ENCODE measurements at regions not wholly inside any gene's neighbourhood (a gene's known extent, or its start where the extent isn't known, plus 50 kb on each side); places are given as distances from the start of the nearest gene placed in this dataset.

DNA sequence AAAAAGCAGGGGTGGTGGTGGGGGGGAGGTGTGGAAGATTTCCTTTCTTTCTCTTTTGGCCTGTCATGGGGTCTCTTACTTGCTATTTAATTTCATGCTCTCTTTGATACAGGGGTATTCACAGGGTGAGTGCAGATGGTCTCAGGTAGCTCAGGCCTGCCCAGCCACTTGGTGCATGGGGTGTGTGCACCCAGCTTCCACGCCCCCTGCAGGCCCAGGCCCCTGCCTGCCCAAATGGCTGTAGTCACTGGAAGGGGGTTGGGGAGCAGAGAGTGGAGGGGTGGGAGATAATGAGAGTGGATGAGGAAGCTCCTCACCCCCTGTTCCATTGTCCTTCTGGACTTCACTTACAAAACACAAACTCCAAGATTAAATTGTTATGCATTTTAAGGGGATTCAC lies 133.6 kb upstream of the SGK1 start:
- H3K36me3 ChIP-seq: no peaks in the 10 kb centered on the region
- H3K9me3 ChIP-seq: no peaks in the 10 kb centered on the region
- no peak overlapping the region for H3K27ac ChIP-seq
- peaks cover 4 to 42% (median 35%) of the 10 kb centered on the region in 3 donors for H3K4me1 ChIP-seq
- intact Hi-C loops (cut with DNase I): no loop called here
- ATAC-seq: no peak
- no peak for FAIRE-seq
- WGBS, 2 donors: 83 to 94% methylated on average over 1 of the region's 1 CpG
- no peak for DNase-seq
- TF ChIP-seq, protein P1, sequence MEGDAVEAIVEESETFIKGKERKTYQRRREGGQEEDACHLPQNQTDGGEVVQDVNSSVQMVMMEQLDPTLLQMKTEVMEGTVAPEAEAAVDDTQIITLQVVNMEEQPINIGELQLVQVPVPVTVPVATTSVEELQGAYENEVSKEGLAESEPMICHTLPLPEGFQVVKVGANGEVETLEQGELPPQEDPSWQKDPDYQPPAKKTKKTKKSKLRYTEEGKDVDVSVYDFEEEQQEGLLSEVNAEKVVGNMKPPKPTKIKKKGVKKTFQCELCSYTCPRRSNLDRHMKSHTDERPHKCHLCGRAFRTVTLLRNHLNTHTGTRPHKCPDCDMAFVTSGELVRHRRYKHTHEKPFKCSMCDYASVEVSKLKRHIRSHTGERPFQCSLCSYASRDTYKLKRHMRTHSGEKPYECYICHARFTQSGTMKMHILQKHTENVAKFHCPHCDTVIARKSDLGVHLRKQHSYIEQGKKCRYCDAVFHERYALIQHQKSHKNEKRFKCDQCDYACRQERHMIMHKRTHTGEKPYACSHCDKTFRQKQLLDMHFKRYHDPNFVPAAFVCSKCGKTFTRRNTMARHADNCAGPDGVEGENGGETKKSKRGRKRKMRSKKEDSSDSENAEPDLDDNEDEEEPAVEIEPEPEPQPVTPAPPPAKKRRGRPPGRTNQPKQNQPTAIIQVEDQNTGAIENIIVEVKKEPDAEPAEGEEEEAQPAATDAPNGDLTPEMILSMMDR (IDR thresholded peaks at IDR 0.05): no peak
- H3K4me3 ChIP-seq: no peak overlapping the region
- H3K27me3 ChIP-seq: no peaks in the 10 kb centered on the region

DNA sequence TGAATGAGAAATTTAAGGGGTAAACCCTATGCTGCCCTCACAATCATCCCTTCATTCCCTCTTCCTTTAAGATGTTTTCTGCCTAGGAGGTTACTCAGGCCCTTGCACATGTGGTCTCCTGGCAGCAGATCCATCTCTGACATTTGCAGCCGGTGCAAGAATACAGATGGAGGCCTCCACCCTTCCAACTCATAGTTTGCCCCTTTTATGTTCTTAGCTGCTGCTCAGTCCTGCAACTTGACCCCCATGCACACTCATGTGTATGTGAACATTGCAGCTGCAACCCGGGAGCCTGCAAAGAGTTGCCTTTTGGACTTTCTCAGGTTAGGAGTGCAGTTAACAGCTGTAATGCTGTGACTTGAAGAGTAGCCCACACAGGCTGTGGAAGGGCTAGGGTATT lies 131.9 kb upstream of the SGK1 start:
- FAIRE-seq: no peak
- Histone ChIP-seq H3K4me3 (no peak overlapping the region), H3K9me3 (no peaks in the 10 kb centered on the region), H3K27me3 (no peaks in the 10 kb centered on the region), H3K36me3 (no peaks in the 10 kb centered on the region), H3K27ac (peak overlapping the region in 2 of 4 donors; percentile 27 to 50), H3K4me1 (peaks cover 6 to 55% (median 38%) of the 10 kb centered on the region in 3 donors)
- peak in 2 of 6 donors; percentile 33 to 34 for DNase-seq
- ATAC-seq: peak in 3 of 4 donors; percentile 14 to 32 (median 26)
- TF ChIP-seq, protein P1 (IDR thresholded peaks at IDR 0.05): no peak
- WGBS, 2 donors: 37 to 40% methylated on average over 2 of the region's 2 CpGs
- intact Hi-C loops (cut with DNase I): no loop called here

DNA sequence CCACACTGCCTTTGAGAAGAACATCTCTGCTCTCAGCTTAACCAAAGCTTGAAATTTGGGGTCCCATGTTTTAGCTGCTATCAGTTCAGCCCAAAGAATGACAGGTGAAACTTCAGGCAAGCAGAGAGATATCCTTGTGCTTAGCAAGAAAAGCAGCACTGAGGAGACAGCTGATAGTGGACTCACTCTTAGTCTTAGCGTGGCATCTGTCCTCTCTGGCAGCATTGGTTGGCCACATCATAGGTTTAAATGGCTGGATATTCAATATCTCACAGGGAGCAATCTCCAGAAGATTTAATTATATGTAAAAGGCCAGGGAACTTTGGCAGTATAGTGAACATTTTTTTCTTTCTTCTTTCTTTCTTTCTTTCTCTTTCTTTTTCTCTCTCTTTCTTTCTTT lies 131.1 kb upstream of the SGK1 start:
- TF ChIP-seq, protein P1 (IDR thresholded peaks at IDR 0.05): no peak
- Histone ChIP-seq H3K27me3 (no peaks in the 10 kb centered on the region), H3K27ac (peak overlapping the region in 2 of 4 donors; percentile 69 to 72), H3K4me3 (no peak overlapping the region), H3K36me3 (no peaks in the 10 kb centered on the region), H3K4me1 (peaks cover 6 to 48% (median 38%) of the 10 kb centered on the region in 3 donors), H3K9me3 (no peaks in the 10 kb centered on the region)
- 66 to 71% methylated on average over 1 of the region's 1 CpG for WGBS, 2 donors
- no peak for FAIRE-seq
- intact Hi-C loops (cut with DNase I): no loop called here
- ATAC-seq: no peak
- DNase-seq: no peak

GRCh38 chr6:134447883-134448387 lies 130.0 kb upstream of the SGK1 start:
- H3K9me3 ChIP-seq: no peaks in the 10 kb centered on the region
- peaks cover 6 to 41% (median 28%) of the 10 kb centered on the region in 3 donors for H3K4me1 ChIP-seq
- no peaks in the 10 kb centered on the region for H3K27me3 ChIP-seq
- intact Hi-C loops (cut with DNase I): no loop called here
- peak overlapping the region in 2 of 4 donors; percentile 69 to 72 for H3K27ac ChIP-seq
- no peaks in the 10 kb centered on the region for H3K36me3 ChIP-seq
- TF ChIP-seq, protein P1 (IDR thresholded peaks at IDR 0.05): no peak
- 41 to 50% methylated on average over 3 of the region's 3 CpGs for WGBS, 2 donors
- DNase-seq (no peak), FAIRE-seq (no peak), ATAC-seq (peak in 3 of 4 donors; percentile 24 to 43 (median 33))
- no peak overlapping the region for H3K4me3 ChIP-seq

- peaks cover 6 to 41% (median 28%) of the 10 kb centered on the region in 3 donors for H3K4me1 ChIP-seq
- H3K27me3 ChIP-seq: no peaks in the 10 kb centered on the region
- FAIRE-seq (no peak), DNase-seq (peak in 3 of 6 donors; percentile 48 to 88 (median 69)), ATAC-seq (peak; percentile 79 to 89 (median 86))
- no peak overlapping the region for H3K4me3 ChIP-seq
- TF ChIP-seq, protein P1 (IDR thresholded peaks at IDR 0.05): no peak
- H3K36me3 ChIP-seq: no peaks in the 10 kb centered on the region
- H3K9me3 ChIP-seq: no peaks in the 10 kb centered on the region
- WGBS, 2 donors: 19 to 23% methylated on average over 3 of the region's 3 CpGs
- H3K27ac ChIP-seq: peak overlapping the region in 2 of 4 donors; percentile 69 to 72
- intact Hi-C loops (cut with DNase I): no loop called here
Measured at GRCh38 chr6:134447423-134447822, 129.5 kb upstream of the SGK1 start.
